ENCODE measurements at regions not wholly inside any gene's neighbourhood (a gene's known extent, or its start where the extent isn't known, plus 50 kb on each side); places are given as distances from the start of the nearest gene placed in this dataset.

DNA sequence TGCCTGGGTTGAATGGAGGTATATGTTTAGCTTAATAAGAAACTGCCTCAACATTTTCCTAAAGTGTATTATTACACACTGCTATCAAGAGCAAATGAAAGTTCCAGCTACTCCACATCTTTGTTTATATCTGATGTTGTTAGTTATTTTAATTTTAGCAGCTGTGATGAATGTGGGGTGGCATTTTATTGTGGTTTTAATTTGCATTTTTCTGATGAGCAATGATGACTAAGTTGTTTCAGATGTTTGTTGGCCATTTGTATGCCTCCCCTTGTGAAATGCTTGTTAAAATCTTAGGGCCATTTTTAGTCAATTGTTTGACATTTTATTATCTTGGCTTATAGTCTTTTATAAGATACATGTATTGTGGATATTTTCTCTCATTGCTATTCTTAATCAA, 260.4 kb upstream of the SLCO3A1 start:
- DNase-seq (ENCODE audit: low read depth): no peak
- POLR2A ChIA-PET: no interaction called here

DNA sequence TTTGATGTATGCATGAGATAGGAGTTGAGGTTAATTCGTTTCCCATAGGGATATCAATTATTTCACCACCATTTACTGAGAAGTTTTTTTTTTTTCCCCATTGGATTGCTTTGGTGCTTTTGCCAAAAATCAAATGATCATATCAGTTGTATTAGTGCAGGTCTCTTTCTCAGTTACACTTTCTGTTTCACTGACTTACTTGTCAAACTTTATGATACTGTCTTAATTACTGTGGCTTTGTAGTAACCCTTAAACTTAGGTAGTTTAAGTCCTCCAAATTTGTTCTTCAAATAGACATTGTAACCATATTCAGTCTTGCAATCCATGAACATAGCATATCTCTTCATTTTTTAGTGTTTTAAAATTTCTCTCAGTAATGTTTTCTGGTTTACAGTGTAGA, 259.9 kb upstream of the SLCO3A1 start:
- H3K27me3 ChIP-seq (ENCODE audit: control insufficient read depth, insufficient read depth, low read length): no peaks in the 10 kb centered on the region
- no peak for DNase-seq (ENCODE audit: low read depth)
- TF ChIP-seq, protein P1, sequence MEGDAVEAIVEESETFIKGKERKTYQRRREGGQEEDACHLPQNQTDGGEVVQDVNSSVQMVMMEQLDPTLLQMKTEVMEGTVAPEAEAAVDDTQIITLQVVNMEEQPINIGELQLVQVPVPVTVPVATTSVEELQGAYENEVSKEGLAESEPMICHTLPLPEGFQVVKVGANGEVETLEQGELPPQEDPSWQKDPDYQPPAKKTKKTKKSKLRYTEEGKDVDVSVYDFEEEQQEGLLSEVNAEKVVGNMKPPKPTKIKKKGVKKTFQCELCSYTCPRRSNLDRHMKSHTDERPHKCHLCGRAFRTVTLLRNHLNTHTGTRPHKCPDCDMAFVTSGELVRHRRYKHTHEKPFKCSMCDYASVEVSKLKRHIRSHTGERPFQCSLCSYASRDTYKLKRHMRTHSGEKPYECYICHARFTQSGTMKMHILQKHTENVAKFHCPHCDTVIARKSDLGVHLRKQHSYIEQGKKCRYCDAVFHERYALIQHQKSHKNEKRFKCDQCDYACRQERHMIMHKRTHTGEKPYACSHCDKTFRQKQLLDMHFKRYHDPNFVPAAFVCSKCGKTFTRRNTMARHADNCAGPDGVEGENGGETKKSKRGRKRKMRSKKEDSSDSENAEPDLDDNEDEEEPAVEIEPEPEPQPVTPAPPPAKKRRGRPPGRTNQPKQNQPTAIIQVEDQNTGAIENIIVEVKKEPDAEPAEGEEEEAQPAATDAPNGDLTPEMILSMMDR (IDR thresholded peaks at IDR 0.05; ENCODE audit: insufficient read depth, low read depth, low read length): no peak
- no peak overlapping the region for H3K4me3 ChIP-seq (ENCODE audit: low read depth, low read length)
- ChIA-PET CTCF (no interaction called here), POLR2A (no interaction called here)
- H3K36me3 ChIP-seq (ENCODE audit: control insufficient read depth, insufficient read depth, low read length): no peaks in the 10 kb centered on the region

More for the DNA sequence above, 260.4 kb upstream of the SLCO3A1 start:
- Histone ChIP-seq H3K4me3 (ENCODE audit: low read depth, low read length) (no peak overlapping the region), H3K36me3 (ENCODE audit: control insufficient read depth, insufficient read depth, low read length) (no peaks in the 10 kb centered on the region), H3K27me3 (ENCODE audit: control insufficient read depth, insufficient read depth, low read length) (no peaks in the 10 kb centered on the region)
- TF ChIP-seq, protein P1 (IDR thresholded peaks at IDR 0.05; ENCODE audit: insufficient read depth, low read depth, low read length): no peak
- CTCF ChIA-PET: no interaction called here

DNA sequence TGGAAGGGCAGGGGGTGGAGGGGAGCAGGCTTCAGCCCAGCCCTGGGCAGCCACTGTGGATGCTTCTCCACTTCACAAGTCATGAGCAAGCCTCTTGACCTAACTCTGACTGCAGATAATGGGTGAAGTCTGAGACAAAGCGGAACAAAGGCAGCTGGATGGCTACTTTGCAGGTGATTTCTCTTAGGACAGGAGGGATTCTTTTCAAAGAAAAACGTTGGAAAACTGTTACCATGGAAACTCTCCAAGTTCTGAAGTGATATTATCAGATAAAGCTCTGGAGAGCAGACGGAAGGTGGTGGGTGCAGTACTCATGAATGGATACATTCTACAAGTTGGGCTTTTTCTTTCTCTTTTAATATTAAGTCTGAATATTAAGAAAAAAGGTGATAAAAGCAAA, 254.2 kb upstream of the SLCO3A1 start:
- no peak for DNase-seq (ENCODE audit: low read depth)
- H3K4me3 ChIP-seq (ENCODE audit: low read depth, low read length): no peak overlapping the region
- TF ChIP-seq, protein P1 (IDR thresholded peaks at IDR 0.05; ENCODE audit: insufficient read depth, low read depth, low read length): no peak
- H3K36me3 ChIP-seq (ENCODE audit: control insufficient read depth, insufficient read depth, low read length): no peaks in the 10 kb centered on the region
- no peaks in the 10 kb centered on the region for H3K27me3 ChIP-seq (ENCODE audit: control insufficient read depth, insufficient read depth, low read length)
- CTCF ChIA-PET: no interaction called here
- POLR2A ChIA-PET: no interaction called here

DNA sequence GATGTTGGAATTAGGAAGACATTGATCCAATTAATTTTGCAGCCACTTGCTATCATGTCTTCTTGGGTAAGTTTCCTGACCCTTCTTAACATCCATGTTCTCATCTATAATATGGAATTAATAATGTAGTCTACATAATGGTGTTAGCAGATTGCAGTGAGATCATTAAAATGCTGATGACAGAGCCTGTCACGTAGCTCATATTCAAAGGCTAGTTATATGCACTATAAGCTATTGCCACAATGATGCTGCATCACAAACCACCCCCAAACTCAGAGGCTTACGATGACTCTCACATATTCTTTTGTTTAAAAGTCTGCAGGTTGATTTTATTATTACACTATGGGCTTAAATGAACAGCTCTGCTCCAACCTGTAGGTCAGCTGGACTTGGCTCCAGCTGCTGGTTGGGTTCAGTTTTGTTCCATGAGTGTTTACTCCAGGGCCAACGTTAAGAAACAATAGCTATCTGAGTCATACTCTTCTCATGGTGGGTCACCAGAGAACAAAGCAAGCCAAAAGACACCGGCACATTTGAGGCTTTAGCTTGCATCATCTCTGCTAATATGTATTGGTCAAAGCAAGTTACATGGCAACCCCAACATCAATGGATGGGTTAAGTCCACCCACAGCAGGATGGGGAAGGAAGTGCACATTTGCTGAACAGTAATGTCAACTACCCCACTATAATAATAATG, 250.0 kb upstream of the SLCO3A1 start:
- DNase-seq (ENCODE audit: low read depth): no peak
- ChIA-PET CTCF (interaction anchor here (1.4 kb wide), 1 partner anchor 16 kb away, joined by 3 read pairs; no protein-coding TSS in a partner anchor), POLR2A (no interaction called here)
- no peak overlapping the region for H3K4me3 ChIP-seq (ENCODE audit: low read depth, low read length)
- H3K36me3 ChIP-seq (ENCODE audit: control insufficient read depth, insufficient read depth, low read length): no peaks in the 10 kb centered on the region
- no peaks in the 10 kb centered on the region for H3K27me3 ChIP-seq (ENCODE audit: control insufficient read depth, insufficient read depth, low read length)
- TF ChIP-seq, protein P1 (IDR thresholded peaks at IDR 0.05; ENCODE audit: insufficient read depth, low read depth, low read length): no peak

DNA sequence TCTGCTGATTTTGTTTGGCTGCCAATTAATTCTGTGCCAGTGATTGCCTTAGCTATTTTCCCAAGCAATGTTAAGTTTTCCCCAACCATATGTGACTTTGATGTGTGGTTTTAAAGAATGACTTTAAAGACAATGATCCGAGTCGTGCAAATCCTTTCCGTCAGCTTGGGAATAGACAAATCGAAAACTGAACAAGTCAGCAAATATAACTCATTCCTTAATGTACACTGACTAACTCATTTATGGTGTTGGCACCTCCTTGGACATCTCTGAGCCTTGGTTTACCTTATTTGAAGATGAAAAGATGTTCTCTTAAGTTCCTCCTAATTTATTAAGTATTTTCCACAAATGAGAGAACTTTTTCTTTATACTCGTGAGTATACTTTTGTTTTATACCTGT, 249.4 kb upstream of the SLCO3A1 start:
- no peak for DNase-seq (ENCODE audit: low read depth)
- H3K27me3 ChIP-seq (ENCODE audit: control insufficient read depth, insufficient read depth, low read length): no peaks in the 10 kb centered on the region
- POLR2A ChIA-PET: no interaction called here
- H3K4me3 ChIP-seq (ENCODE audit: low read depth, low read length): no peak overlapping the region
- TF ChIP-seq, protein P1 (IDR thresholded peaks at IDR 0.05; ENCODE audit: insufficient read depth, low read depth, low read length): no peak
- H3K36me3 ChIP-seq (ENCODE audit: control insufficient read depth, insufficient read depth, low read length): no peaks in the 10 kb centered on the region
- CTCF ChIA-PET: interaction anchor here (1.4 kb wide), 1 partner anchor 17 kb away, joined by 3 read pairs; no protein-coding TSS in a partner anchor
